ENCODE measurements at regions not wholly inside any gene's neighbourhood (a gene's known extent, or its start where the extent isn't known, plus 50 kb on each side); places are given as distances from the start of the nearest gene placed in this dataset.

DNA sequence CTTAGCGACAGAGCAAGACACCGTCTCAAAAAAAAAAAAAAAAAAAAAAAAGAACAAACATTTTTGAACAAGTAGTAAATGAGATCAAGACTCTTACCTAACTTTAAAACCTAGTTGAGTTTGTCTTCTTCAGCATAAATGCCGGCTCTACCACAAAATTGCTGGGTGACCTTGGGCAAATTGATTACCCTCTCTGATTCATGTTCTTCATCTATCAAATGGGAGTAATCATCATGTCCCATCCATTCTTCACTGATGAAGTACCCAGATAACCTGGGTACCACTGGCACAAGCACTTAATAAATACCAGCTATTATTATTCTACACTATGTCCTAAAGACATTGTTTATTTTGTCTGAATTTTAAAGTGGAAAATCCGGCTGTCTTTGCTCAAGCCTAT, 96.3 kb downstream of the ATPSCKMT start:
- ATAC-seq (replicated peaks in 1 of 2) = no peak

DNA sequence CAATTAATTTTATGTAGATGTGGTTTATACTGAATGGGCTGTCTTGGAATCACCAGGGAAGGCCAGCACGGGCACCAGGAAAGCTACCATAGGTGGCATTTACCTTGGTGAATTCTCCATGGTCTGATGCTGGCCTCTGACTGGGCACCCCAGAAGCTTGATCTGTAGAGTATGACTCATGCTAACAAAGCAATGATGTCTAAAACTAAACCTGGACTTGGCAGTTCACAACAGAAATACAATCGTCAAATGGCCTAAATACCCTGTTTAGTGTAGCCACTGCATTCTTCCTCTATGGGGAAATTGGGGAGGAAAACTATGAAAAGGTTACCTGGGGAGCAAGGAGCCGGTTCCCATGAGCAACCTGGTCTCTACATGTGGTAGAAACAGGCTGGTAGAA, 98.0 kb downstream of the ATPSCKMT start:
- Mint-ChIP-seq H3K4me1 (ENCODE audit: low read depth) (no peaks in the 10 kb centered on the region), H3K36me3 (ENCODE audit: insufficient read depth in 2 of 2) (no peaks in the 10 kb centered on the region), H3K27ac (no peak overlapping the region), H3K9me3 (no peaks in the 10 kb centered on the region), H3K27me3 (ENCODE audit: low read depth) (peaks cover 14% of the 10 kb centered on the region), H3K4me3 (no peak overlapping the region)
- no peak for DNase-seq
- ATAC-seq (replicated peaks in 1 of 2) = no peak

More for the DNA sequence above, 96.3 kb downstream of the ATPSCKMT start:
- no peaks in the 10 kb centered on the region for H3K36me3 Mint-ChIP-seq (ENCODE audit: insufficient read depth in 2 of 2)
- H3K27ac Mint-ChIP-seq = no peak overlapping the region
- no peak for DNase-seq
- H3K4me1 Mint-ChIP-seq (ENCODE audit: low read depth) = no peaks in the 10 kb centered on the region
- peaks cover 15% of the 10 kb centered on the region for H3K27me3 Mint-ChIP-seq (ENCODE audit: low read depth)
- no peaks in the 10 kb centered on the region for H3K9me3 Mint-ChIP-seq
- H3K4me3 Mint-ChIP-seq = no peak overlapping the region

DNA sequence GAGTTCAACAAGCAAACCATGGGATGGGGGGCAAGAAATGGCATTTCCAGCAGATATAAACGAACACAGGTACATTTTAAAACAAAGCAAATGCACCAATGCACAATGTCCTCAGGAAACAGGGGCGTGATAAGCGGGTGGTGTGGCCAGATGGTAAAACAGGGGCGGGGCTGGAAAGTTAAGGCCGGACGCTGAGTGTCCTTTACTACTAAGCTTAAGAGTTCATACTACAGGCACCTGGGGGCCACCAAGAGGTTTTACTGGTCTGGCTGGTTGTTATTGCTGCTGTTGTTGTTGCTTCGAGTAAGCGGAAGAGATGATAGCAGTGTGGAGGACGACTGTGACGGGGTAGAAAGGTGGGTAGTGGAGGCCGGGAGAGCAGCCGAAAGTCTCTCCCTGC, 99.8 kb downstream of the ATPSCKMT start:
- Mint-ChIP-seq H3K4me3 (no peak overlapping the region), H3K9me3 (no peaks in the 10 kb centered on the region), H3K4me1 (ENCODE audit: low read depth) (no peaks in the 10 kb centered on the region), H3K36me3 (ENCODE audit: insufficient read depth in 2 of 2) (no peaks in the 10 kb centered on the region), H3K27ac (no peak overlapping the region), H3K27me3 (ENCODE audit: low read depth) (peaks cover 14% of the 10 kb centered on the region)
- ATAC-seq (replicated peaks in 1 of 2) (no peak), DNase-seq (no peak)

DNA sequence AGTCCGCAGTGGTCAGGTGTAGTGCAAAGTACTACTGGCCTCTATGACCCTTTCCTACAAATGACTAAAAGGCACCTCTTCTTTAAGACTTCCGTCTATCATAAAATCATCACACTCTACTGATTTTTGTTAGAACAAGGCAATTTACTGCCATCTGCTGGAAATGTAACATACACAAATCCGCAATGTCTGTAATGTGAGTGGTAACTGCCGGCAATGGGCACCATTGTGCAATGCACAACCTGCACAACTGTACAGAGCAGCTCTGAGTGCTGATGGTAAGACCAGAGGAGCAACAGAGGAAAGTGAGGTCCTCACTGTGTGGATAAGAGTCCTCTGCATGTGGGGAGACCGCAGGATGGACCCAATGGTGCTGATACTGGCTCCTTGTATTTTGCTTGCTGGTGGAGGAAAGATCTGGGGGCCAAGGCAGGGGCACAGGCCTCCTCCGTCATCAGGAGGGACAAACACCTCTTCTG, 103.7 kb downstream of the ATPSCKMT start:
- Mint-ChIP-seq H3K27me3 (ENCODE audit: low read depth) (peaks cover 14% of the 10 kb centered on the region), H3K4me1 (ENCODE audit: low read depth) (no peaks in the 10 kb centered on the region), H3K9me3 (no peaks in the 10 kb centered on the region), H3K27ac (no peak overlapping the region), H3K36me3 (ENCODE audit: insufficient read depth in 2 of 2) (no peaks in the 10 kb centered on the region), H3K4me3 (no peak overlapping the region)
- ATAC-seq (replicated peaks in 1 of 2) (no peak), DNase-seq (no peak)

DNA sequence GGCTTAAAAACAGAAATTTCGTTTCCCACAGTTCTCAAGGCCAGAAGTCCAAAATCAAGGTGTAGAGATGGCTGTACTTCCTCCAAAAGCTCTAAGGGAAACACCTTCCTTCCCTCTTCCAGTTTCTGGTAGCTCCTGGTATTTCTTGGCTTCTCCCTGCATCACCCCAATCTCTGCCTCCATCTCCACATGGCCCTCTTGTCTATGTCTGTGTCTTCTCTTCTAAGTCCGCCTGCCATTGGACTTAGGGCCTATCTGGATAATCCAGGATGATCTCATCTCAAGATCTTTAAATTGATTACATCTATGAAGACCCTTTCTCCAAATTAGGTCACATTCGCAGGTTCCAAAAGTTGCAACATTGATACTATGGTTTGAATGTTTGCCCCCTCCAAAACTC, 105.6 kb downstream of the ATPSCKMT start:
- H3K9me3 Mint-ChIP-seq = no peaks in the 10 kb centered on the region
- H3K4me1 Mint-ChIP-seq (ENCODE audit: low read depth) = no peaks in the 10 kb centered on the region
- ATAC-seq (replicated peaks in 1 of 2) (no peak), DNase-seq (no peak)
- no peak overlapping the region for H3K27ac Mint-ChIP-seq
- no peak overlapping the region for H3K4me3 Mint-ChIP-seq
- H3K27me3 Mint-ChIP-seq (ENCODE audit: low read depth) = peaks cover 6% of the 10 kb centered on the region
- no peaks in the 10 kb centered on the region for H3K36me3 Mint-ChIP-seq (ENCODE audit: insufficient read depth in 2 of 2)

DNA sequence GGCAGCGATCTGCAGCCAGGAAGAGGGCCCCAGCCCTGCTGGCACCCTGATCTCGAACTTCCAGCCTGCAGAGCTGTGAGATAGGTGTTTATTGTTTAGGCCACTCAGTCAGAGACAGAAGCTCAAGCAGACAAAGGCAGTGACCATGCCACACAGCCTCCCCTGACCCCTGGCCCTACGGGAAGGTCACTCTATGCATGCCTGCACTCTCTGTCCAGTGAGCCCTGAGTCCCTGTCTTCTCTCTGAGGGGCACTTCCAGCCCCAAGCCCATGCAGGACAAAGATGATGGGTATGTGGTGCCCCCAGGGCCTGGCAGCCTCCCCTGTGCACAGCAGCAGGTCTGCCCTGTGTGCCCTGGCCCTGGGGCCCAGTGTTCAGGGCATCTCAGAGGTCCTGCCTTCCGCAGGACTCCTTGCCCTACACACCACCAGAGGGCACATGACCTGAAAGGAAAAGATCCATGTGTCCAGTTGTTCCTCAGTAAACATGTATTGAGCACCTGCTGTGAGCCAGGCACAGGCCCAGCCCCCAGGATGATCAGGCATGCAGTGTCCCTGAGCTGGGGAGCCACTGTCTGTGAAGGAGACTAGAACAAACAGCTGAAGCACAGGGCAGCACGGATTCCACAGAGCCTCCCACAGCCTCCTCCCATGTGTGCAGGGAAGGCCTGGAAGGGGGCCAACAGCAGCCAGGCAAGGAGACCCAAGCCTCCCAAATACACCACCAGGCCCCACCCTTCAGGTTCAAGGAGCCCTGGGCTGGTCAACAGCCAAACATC, 109.3 kb downstream of the ATPSCKMT start:
- H3K9me3 Mint-ChIP-seq = no peaks in the 10 kb centered on the region
- no peaks in the 10 kb centered on the region for H3K27me3 Mint-ChIP-seq (ENCODE audit: low read depth)
- H3K27ac Mint-ChIP-seq = no peak overlapping the region
- DNase-seq (no peak), ATAC-seq (replicated peaks in 1 of 2) (no peak)
- H3K4me1 Mint-ChIP-seq (ENCODE audit: low read depth) = no peaks in the 10 kb centered on the region
- no peaks in the 10 kb centered on the region for H3K36me3 Mint-ChIP-seq (ENCODE audit: insufficient read depth in 2 of 2)
- H3K4me3 Mint-ChIP-seq = no peak overlapping the region

DNA sequence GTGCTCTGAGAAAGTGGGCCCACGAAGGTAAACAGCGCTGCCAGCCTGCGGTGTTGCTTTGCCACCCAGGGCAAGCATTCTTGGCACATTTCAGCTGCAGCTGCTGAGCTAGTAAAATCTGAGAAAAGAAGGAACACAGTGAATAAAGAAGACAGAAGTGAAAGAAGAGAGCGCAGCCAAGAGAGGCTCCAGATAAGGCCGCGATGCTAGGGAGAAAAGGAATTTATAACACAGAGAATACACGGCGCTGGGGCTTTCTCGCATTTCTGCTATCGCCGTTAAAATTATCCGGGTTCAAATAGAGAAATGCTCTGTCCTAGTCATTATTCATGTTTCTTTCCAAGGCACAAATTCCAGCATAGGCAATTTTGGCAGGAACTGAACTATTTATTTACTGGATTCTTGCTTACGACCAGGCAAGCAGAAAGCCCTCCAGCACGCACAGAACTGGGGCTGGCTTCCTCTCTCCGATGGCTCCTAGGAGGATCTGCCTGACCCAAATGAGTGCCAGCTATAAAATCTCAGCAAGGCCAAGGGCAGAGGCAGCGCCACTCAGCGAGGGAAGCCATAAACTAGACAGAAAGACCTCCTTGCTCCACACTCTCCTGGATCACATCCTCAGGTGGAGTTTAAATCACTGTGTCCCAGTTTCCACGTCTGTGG, 111.2 kb downstream of the ATPSCKMT start:
- H3K27me3 Mint-ChIP-seq (ENCODE audit: low read depth) = no peaks in the 10 kb centered on the region
- no peak overlapping the region for H3K4me3 Mint-ChIP-seq
- DNase-seq = no peak
- no peaks in the 10 kb centered on the region for H3K4me1 Mint-ChIP-seq (ENCODE audit: low read depth)
- H3K36me3 Mint-ChIP-seq (ENCODE audit: insufficient read depth in 2 of 2) = no peaks in the 10 kb centered on the region
- no peaks in the 10 kb centered on the region for H3K9me3 Mint-ChIP-seq
- no peak overlapping the region for H3K27ac Mint-ChIP-seq
- ATAC-seq (replicated peaks in 1 of 2) = no peak

DNA sequence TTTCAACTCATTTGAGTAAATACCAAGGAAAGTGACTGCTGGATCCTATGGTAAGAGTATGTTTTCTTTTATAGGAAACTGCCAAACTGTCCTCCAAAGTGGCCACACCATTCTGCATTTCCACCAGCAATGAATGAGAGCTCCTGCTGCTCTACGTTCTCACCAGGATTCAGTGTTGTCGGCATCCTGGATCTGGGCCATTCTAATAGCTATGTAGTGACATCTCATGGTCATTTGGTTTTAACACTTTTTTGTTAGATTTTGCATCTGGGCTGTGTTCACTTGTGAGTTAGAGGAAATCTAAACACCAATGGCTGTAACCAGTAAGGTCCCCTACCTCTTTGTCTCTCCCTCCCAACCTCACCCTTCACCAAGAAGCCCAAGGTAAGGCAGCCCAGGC, 115.9 kb downstream of the ATPSCKMT start:
- no peak for DNase-seq
- no peak for ATAC-seq (replicated peaks in 1 of 2)
- no peak overlapping the region for H3K27ac Mint-ChIP-seq
- H3K4me1 Mint-ChIP-seq (ENCODE audit: low read depth) = no peaks in the 10 kb centered on the region
- H3K9me3 Mint-ChIP-seq = no peaks in the 10 kb centered on the region
- H3K27me3 Mint-ChIP-seq (ENCODE audit: low read depth) = no peaks in the 10 kb centered on the region
- no peaks in the 10 kb centered on the region for H3K36me3 Mint-ChIP-seq (ENCODE audit: insufficient read depth in 2 of 2)
- H3K4me3 Mint-ChIP-seq = no peak overlapping the region

DNA sequence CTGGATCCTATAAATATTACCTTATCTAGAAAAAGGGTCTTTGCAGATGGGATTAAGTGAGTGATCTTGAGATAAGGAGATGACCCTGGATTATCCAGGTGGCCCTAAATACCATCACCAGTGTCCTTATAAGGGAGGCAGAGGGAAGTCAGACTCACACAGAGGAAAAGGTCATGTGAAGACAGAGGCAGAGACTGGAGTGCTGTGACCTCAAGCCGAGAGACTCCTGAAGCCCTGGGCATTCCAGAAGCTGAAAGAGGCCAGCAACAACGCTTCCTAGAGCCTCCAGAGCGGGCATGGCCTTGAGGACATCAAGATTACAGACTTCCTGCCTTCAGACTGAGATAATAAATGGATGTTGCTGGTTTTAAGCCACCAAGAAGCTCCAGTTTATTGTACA, 118.8 kb downstream of the ATPSCKMT start:
- H3K36me3 Mint-ChIP-seq (ENCODE audit: insufficient read depth in 2 of 2) = no peaks in the 10 kb centered on the region
- no peak for DNase-seq
- no peaks in the 10 kb centered on the region for H3K4me1 Mint-ChIP-seq (ENCODE audit: low read depth)
- H3K4me3 Mint-ChIP-seq = no peak overlapping the region
- no peak for ATAC-seq (replicated peaks in 1 of 2)
- H3K9me3 Mint-ChIP-seq = no peaks in the 10 kb centered on the region
- H3K27me3 Mint-ChIP-seq (ENCODE audit: low read depth) = no peaks in the 10 kb centered on the region
- H3K27ac Mint-ChIP-seq = no peak overlapping the region

DNA sequence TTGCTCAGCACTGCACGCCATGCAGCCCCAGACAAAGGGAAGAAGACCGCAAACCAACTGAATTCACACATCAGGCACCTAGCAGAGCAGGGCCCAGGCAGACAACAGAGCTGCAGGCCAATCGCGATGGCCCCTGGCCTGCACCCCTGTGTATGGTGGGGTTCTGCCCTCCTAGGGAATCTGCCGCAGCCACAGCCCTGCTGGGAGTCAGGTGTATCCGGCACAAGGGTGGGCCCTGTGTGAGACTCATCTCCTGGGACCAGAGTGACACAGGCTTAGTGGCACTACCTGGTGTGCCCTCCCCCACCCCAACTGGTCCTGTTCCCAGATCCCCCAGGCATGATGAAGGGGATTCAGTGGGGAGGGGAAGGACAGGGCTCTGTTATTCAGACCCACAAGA, 122.8 kb downstream of the ATPSCKMT start:
- Mint-ChIP-seq H3K4me3 (no peak overlapping the region), H3K36me3 (ENCODE audit: insufficient read depth in 2 of 2) (no peaks in the 10 kb centered on the region)
- no peak for ATAC-seq (replicated peaks in 1 of 2)

DNA sequence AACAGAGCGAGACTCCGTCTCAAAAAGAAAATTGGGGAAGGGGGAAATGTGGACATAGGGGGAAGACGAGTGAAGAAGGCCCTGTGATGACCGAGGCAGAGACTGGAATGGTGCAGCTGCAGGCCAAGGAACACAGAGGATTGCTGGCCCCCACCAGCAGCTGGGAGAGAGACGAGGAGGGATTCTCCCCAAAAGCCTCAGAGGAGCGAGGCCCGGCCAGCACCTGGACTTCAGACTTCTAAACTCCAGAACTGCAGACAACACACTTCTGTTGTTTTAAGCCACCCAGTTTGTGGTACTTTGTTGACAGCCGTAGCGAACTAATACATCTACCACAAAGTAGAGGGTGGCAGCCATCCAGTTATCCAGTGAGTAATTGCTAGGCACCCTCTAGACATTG, 124.6 kb downstream of the ATPSCKMT start:
- Mint-ChIP-seq H3K36me3 (ENCODE audit: insufficient read depth in 2 of 2) (no peaks in the 10 kb centered on the region), H3K4me3 (no peak overlapping the region), H3K4me1 (ENCODE audit: low read depth) (no peaks in the 10 kb centered on the region), H3K9me3 (no peaks in the 10 kb centered on the region), H3K27me3 (ENCODE audit: low read depth) (no peaks in the 10 kb centered on the region), H3K27ac (no peak overlapping the region)
- no peak for ATAC-seq (replicated peaks in 1 of 2)
- DNase-seq = no peak

More for the DNA sequence above, 122.8 kb downstream of the ATPSCKMT start:
- no peaks in the 10 kb centered on the region for H3K9me3 Mint-ChIP-seq
- no peak for DNase-seq
- H3K4me1 Mint-ChIP-seq (ENCODE audit: low read depth) = no peaks in the 10 kb centered on the region
- no peaks in the 10 kb centered on the region for H3K27me3 Mint-ChIP-seq (ENCODE audit: low read depth)
- H3K27ac Mint-ChIP-seq = no peak overlapping the region

DNA sequence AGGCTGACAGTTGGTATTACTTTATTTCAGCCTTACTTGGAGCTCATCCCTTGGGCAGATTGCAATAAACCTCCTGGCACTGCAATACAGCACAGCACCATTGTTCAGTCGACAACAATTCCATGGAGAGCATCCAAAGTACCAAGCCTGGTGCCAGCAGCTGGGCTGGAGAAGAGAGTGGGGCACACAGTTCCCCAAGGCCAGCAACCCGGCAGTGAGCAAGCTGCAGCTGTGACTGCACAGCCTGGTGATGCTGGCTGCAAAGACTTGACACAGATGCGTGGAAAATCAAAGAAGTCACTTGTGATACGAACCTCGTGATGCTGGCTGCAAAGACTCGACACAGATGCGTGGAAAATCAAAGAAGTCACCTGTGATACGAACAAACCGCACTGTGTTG, 125.4 kb downstream of the ATPSCKMT start:
- Mint-ChIP-seq H3K9me3 (no peaks in the 10 kb centered on the region), H3K27ac (no peak overlapping the region), H3K4me1 (ENCODE audit: low read depth) (no peaks in the 10 kb centered on the region), H3K36me3 (ENCODE audit: insufficient read depth in 2 of 2) (no peaks in the 10 kb centered on the region), H3K27me3 (ENCODE audit: low read depth) (no peaks in the 10 kb centered on the region), H3K4me3 (no peak overlapping the region)
- no peak for ATAC-seq (replicated peaks in 1 of 2)
- DNase-seq = no peak

DNA sequence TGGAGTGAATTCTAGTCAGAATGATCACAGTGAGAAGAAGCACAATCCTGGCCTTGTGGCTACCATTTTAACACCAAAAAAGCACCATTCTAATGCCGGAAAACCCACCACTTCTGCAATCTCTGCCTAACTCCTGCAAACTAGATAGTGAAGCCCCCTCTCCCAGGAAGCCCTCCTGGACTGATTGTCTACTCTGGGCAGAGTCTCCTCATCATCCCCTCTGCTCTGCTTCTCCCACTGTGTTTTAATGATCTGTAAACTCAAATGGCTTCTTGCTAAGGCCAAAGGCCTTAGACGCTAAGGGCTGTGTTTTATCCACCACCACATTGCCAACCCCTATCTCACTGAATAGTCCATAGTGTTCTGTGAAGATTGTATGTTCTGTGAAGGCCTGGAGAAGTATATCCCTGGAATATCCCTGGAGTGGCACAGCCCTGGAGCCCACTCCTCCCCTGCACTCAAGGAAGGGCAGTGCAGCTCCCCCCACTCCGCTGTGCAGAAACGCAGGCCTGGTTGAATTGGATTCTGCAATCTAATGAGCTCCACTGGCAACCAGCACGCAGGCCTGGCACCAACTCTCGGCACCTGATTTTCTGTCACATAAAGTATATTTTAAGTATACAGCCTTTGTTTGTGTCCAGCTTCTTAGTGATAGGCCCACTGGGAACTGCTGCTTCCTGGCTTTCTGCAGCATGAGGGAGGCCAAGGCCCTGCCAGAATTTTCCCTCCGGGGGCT, 126.3 kb downstream of the ATPSCKMT start:
- Mint-ChIP-seq H3K9me3 (no peaks in the 10 kb centered on the region), H3K4me3 (no peak overlapping the region), H3K4me1 (ENCODE audit: low read depth) (no peaks in the 10 kb centered on the region), H3K27me3 (ENCODE audit: low read depth) (no peaks in the 10 kb centered on the region), H3K36me3 (ENCODE audit: insufficient read depth in 2 of 2) (no peaks in the 10 kb centered on the region), H3K27ac (no peak overlapping the region)
- ATAC-seq (replicated peaks in 1 of 2) = no peak
- no peak for DNase-seq

Data from activated T-cell treated with anti-CD3 and anti-CD28 coated beads, Interleukin-2, amount 50 U/mL, for 72 hours (primary cell).